DMS153 treated with DMSO at 0.1 percent for 48 hours (cell line): ENCODE measurements at regions not wholly inside any gene's neighbourhood (a gene's known extent, or its start where the extent isn't known, plus 50 kb on each side); places are given as distances from the start of the nearest gene placed in this dataset.
A peak's percentile ranks its signal among the peaks of the same experiment; 100 is the strongest.

Experiments used
- DNase-seq: peaks from one replicate; lab custom pipeline; 2025; ENCODE audit not compliant: unreplicated experiment; lab: John Stamatoyannopoulos, UW

- no peak for DNase-seq
Observed at GRCh38 chr12:45102818-45103217, 51.9 kb upstream of the DBX2 start.

- DNase-seq = no peak
Observed at GRCh38 chr12:45105996-45106395, 55.1 kb upstream of the DBX2 start.

- no peak for DNase-seq
Observed at GRCh38 chr12:45112306-45112705, 61.4 kb upstream of the DBX2 start.

GRCh38 chr12:45121224-45121623, 70.3 kb upstream of the DBX2 start:
- DNase-seq = no peak

GRCh38 chr12:45122768-45123380, 72.0 kb upstream of the DBX2 start:
- no peak for DNase-seq

GRCh38 chr12:45124485-45125155, 73.7 kb upstream of the DBX2 start:
- no peak for DNase-seq

- DNase-seq = no peak
Observed at GRCh38 chr12:45125997-45126396, 75.1 kb upstream of the DBX2 start.

GRCh38 chr12:45128637-45129036, 77.7 kb upstream of the DBX2 start:
- DNase-seq = no peak

GRCh38 chr12:45130881-45131281, 80.0 kb upstream of the DBX2 start:
- peak; percentile 68 for DNase-seq

GRCh38 chr12:45131506-45131905, 80.6 kb upstream of the DBX2 start:
- no peak for DNase-seq

- no peak for DNase-seq
Observed at GRCh38 chr12:45138609-45139008, 77.3 kb upstream of the ANO6 start.

GRCh38 chr12:45148006-45148405, 67.9 kb upstream of the ANO6 start:
- no peak for DNase-seq

- DNase-seq = no peak
Observed at GRCh38 chr12:45148619-45149018, 67.3 kb upstream of the ANO6 start.

GRCh38 chr12:45165284-45165683, 50.6 kb upstream of the ANO6 start:
- no peak for DNase-seq

GRCh38 chr12:45166056-45166455, 49.8 kb upstream of the ANO6 start:
- no peak for DNase-seq
